Hepatocyte (in vitro differentiated cells): ENCODE measurements at regions not wholly inside any gene's neighbourhood (a gene's known extent, or its start where the extent isn't known, plus 50 kb on each side); places are given as distances from the start of the nearest gene placed in this dataset.

Experiments
- CTCF ChIP-seq: fragments of 200-600 bp; sonication (generic); IDR thresholded peaks from 2 replicates; pipeline ENCODE4 v1.5.1; 2016; ENCODE audit warnings: antibody characterized with exemption, mild to moderate bottlenecking; ENCODE audit not compliant: poor library complexity
- EZH2 ChIP-seq: fragments of 200-600 bp; sonication (generic); IDR thresholded peaks from 2 replicates; pipeline ENCODE4 v1.6.1; 2016; ENCODE audit warnings: antibody characterized with exemption, mild to moderate bottlenecking, borderline replicate concordance

- TF ChIP-seq EZH2 (no peak), CTCF (no peak)
Measured at GRCh38 chr9:100785946-100786345, 208.1 kb downstream of the CAVIN4 start.
